HG02678 (cell line): ENCODE measurements at regions not wholly inside any gene's neighbourhood (a gene's known extent, or its start where the extent isn't known, plus 50 kb on each side); places are given as distances from the start of the nearest gene placed in this dataset.

ENCODE experiments used
- ATAC-seq: cut with Tn5 transposase; IDR thresholded peaks from one replicate; pipeline ENCODE4 v1.9.1; 2021; ENCODE audit warnings: mild to moderate bottlenecking, moderate library complexity; ENCODE audit not compliant: unreplicated experiment

GRCh38 chr15:93583968-93584367 lies 495.0 kb upstream of the RGMA start:
- no peak for ATAC-seq

- no peak for ATAC-seq
These were observed 494.5 kb upstream of the RGMA start for GRCh38 chr15:93583552-93583951.

- no peak for ATAC-seq
These were observed 481.5 kb upstream of the RGMA start for GRCh38 chr15:93570527-93570926.

GRCh38 chr15:93566762-93567161 lies 477.8 kb upstream of the RGMA start:
- no peak for ATAC-seq

- ATAC-seq: no peak
These were observed 476.2 kb upstream of the RGMA start for GRCh38 chr15:93565201-93565600.

GRCh38 chr15:93563218-93563617 lies 474.2 kb upstream of the RGMA start:
- ATAC-seq: no peak

GRCh38 chr15:93562395-93563123 lies 473.5 kb upstream of the RGMA start:
- ATAC-seq: no peak

GRCh38 chr15:93557696-93558095 lies 468.7 kb upstream of the RGMA start:
- ATAC-seq: no peak

GRCh38 chr15:93553167-93553935 lies 464.3 kb upstream of the RGMA start:
- no peak for ATAC-seq

GRCh38 chr15:93543093-93543492 lies 454.1 kb upstream of the RGMA start:
- no peak for ATAC-seq

- no peak for ATAC-seq
These were observed 438.5 kb upstream of the RGMA start for GRCh38 chr15:93527374-93528050.

- ATAC-seq: no peak
These were observed 435.4 kb upstream of the RGMA start for GRCh38 chr15:93524432-93524831.

GRCh38 chr15:93523481-93523880 lies 434.5 kb upstream of the RGMA start:
- no peak for ATAC-seq

- no peak for ATAC-seq
These were observed 431.2 kb upstream of the RGMA start for GRCh38 chr15:93520206-93520605.

GRCh38 chr15:93519599-93519998 lies 430.6 kb upstream of the RGMA start:
- ATAC-seq: no peak

GRCh38 chr15:93517176-93517575 lies 428.2 kb upstream of the RGMA start:
- no peak for ATAC-seq

GRCh38 chr15:93515256-93516051 lies 426.4 kb upstream of the RGMA start:
- ATAC-seq: no peak

- ATAC-seq: no peak
These were observed 417.6 kb upstream of the RGMA start for GRCh38 chr15:93506646-93507045.

- no peak for ATAC-seq
These were observed 416.5 kb upstream of the RGMA start for GRCh38 chr15:93505506-93505905.

GRCh38 chr15:93501946-93502345 lies 412.9 kb upstream of the RGMA start:
- ATAC-seq: no peak

GRCh38 chr15:93500155-93500554 lies 411.1 kb upstream of the RGMA start:
- no peak for ATAC-seq
